Activated naive CD4-positive, alpha-beta T cell treated with Interleukin-2 at 50 U/mL for 16 hours (primary cell): ENCODE measurements at regions not wholly inside any gene's neighbourhood (a gene's known extent, or its start where the extent isn't known, plus 50 kb on each side); places are given as distances from the start of the nearest gene placed in this dataset.
"Not testable (repeated sequence)": the region's sequence is repeated elsewhere in the genome, so short reads cannot be mapped to it uniquely, and the experiment has no call there.

ENCODE experiments used
- DNase-seq: peaks from one replicate; pipeline ENCODE4 v3.0.0-alpha.2; 2020

- DNase-seq: no peak
Measured at GRCh38 chr5:2111569-2112105, 228.9 kb upstream of the IRX4 start.

- no peak for DNase-seq
Measured at GRCh38 chr5:2110934-2111462, 228.3 kb upstream of the IRX4 start.

GRCh38 chr5:2110137-2110933, 227.6 kb upstream of the IRX4 start:
- DNase-seq: no peak

- no peak for DNase-seq
Measured at GRCh38 chr5:2109566-2109965, 226.8 kb upstream of the IRX4 start.

- no peak for DNase-seq
Measured at GRCh38 chr5:2106721-2107120, 224.0 kb upstream of the IRX4 start.

GRCh38 chr5:2105141-2105540, 222.4 kb upstream of the IRX4 start:
- no peak for DNase-seq

- no peak for DNase-seq
Measured at GRCh38 chr5:2103940-2104339, 221.2 kb upstream of the IRX4 start.

- no peak for DNase-seq
Measured at GRCh38 chr5:2102819-2103776, 220.4 kb upstream of the IRX4 start.

- no peak for DNase-seq
Measured at GRCh38 chr5:2101685-2102084, 219.0 kb upstream of the IRX4 start.

GRCh38 chr5:2096887-2097505, 214.3 kb upstream of the IRX4 start:
- DNase-seq: no peak

GRCh38 chr5:2095011-2095410, 212.3 kb upstream of the IRX4 start:
- no peak for DNase-seq

GRCh38 chr5:2094616-2094995, 211.9 kb upstream of the IRX4 start:
- no peak for DNase-seq

- no peak for DNase-seq
Measured at GRCh38 chr5:2093859-2094615, 211.3 kb upstream of the IRX4 start.

GRCh38 chr5:2091921-2092320, 209.2 kb upstream of the IRX4 start:
- DNase-seq: no peak

GRCh38 chr5:2087980-2088379, 205.3 kb upstream of the IRX4 start:
- no peak for DNase-seq

- DNase-seq: no peak
Measured at GRCh38 chr5:2075365-2075764, 192.6 kb upstream of the IRX4 start.

- no peak for DNase-seq
Measured at GRCh38 chr5:2071562-2071961, 188.8 kb upstream of the IRX4 start.

GRCh38 chr5:2070787-2071186, 188.1 kb upstream of the IRX4 start:
- DNase-seq: not testable (repeated sequence)

GRCh38 chr5:2068531-2068930, 185.8 kb upstream of the IRX4 start:
- no peak for DNase-seq

- DNase-seq: no peak
Measured at GRCh38 chr5:2066373-2066772, 183.6 kb upstream of the IRX4 start.

- DNase-seq: not testable (repeated sequence)
Measured at GRCh38 chr5:2063380-2063779, 180.7 kb upstream of the IRX4 start.

GRCh38 chr5:2052687-2053086, 170.0 kb upstream of the IRX4 start:
- DNase-seq: no peak
